HEK293 (cell line): ENCODE measurements at regions not wholly inside any gene's neighbourhood (a gene's known extent, or its start where the extent isn't known, plus 50 kb on each side); places are given as distances from the start of the nearest gene placed in this dataset.

Source experiments
- CTCF ChIA-PET: fragments of 350-600 bp; formaldehyde crosslinking; extraction: SDS; loops from one replicate; lab custom pipeline; 2021; ENCODE audit warnings: antibody characterized with exemption; lab: Yijun Ruan, JAX
- POLR2A ChIA-PET: fragments of 300-600 bp; formaldehyde crosslinking; extraction: SDS; loops from one replicate; lab custom pipeline; 2020; ENCODE audit warnings: antibody characterized with exemption, inconsistent platforms; lab: Yijun Ruan, JAX
- H3K27ac ChIP-seq: fragments of 200-500 bp; sonication (Bioruptor generic); 2 replicates; pipeline ENCODE4 v1.5.1; 2014; ENCODE audit warnings: low read depth, low read length, control low read depth, inconsistent platforms; ENCODE audit errors: extremely low read depth
- H3K36me3 ChIP-seq, 2 experiments: fragments of 200-500 bp in 1 of 2; sonication (Bioruptor generic) in 1 of 2; 1 replicate in 1 of 2; 2 replicates in 1 of 2; pipeline ENCODE4 v1.5.1; 2014 to 2017; ENCODE audit warnings: inconsistent platforms in 2 of 2, low read length in 2 of 2; ENCODE audit not compliant: control insufficient read depth in 2 of 2, insufficient read depth in 1 of 2
- H3K4me1 ChIP-seq: fragments of 200-500 bp; sonication (Bioruptor generic); 2 replicates; pipeline ENCODE4 v1.5.1; 2014; ENCODE audit warnings: mild to moderate bottlenecking, low read length, inconsistent platforms; ENCODE audit not compliant: control insufficient read depth, insufficient read depth
- H3K4me3 ChIP-seq: 2 replicates; pipeline ENCODE4 v1.5.1; 2011; ENCODE audit warnings: low read depth, mild to moderate bottlenecking, control low read depth, low read length, moderate library complexity
- H3K9me3 ChIP-seq: fragments of 200-500 bp; sonication (Bioruptor generic); 2 replicates; pipeline ENCODE4 v1.5.1; 2014; ENCODE audit warnings: low read depth, low read length, inconsistent platforms; ENCODE audit not compliant: control insufficient read depth, insufficient read depth
- BCL11A ChIP-seq: fragments of 450-650 bp; formaldehyde crosslinking; IDR thresholded peaks from 2 replicates; pipeline ENCODE4 v1.5.1; 2016; ENCODE audit warnings: low read depth, missing biosample characterization, missing genetic modification characterization
- GFI1B ChIP-seq: fragments of 450-650 bp; formaldehyde crosslinking; IDR thresholded peaks from 2 replicates; pipeline ENCODE4 v1.5.1; 2016; ENCODE audit warnings: missing biosample characterization, missing genetic modification characterization
- INSM2 ChIP-seq: fragments of 450-650 bp; formaldehyde crosslinking; IDR thresholded peaks from 2 replicates; pipeline ENCODE4 v1.5.1; 2016; ENCODE audit warnings: missing biosample characterization, missing genetic modification characterization
- KLF10 ChIP-seq: fragments of 450-650 bp; IDR thresholded peaks from 2 replicates; pipeline ENCODE4 v1.5.1; 2018; ENCODE audit warnings: missing biosample characterization, mild to moderate bottlenecking, missing genetic modification characterization
- KLF8 ChIP-seq: fragments of 450-650 bp; formaldehyde crosslinking; IDR thresholded peaks from 2 replicates; pipeline ENCODE4 v1.5.1; 2016; ENCODE audit warnings: missing biosample characterization, missing genetic modification characterization
- PATZ1 ChIP-seq: fragments of 450-650 bp; formaldehyde crosslinking; IDR thresholded peaks from 2 replicates; pipeline ENCODE4 v1.5.1; 2016; ENCODE audit warnings: missing biosample characterization, missing genetic modification characterization
- PRDM6 ChIP-seq: fragments of 450-650 bp; formaldehyde crosslinking; IDR thresholded peaks from 2 replicates; pipeline ENCODE4 v1.5.1; 2017; ENCODE audit warnings: missing biosample characterization, missing genetic modification characterization
- SP3 ChIP-seq: fragments of 450-650 bp; formaldehyde crosslinking; IDR thresholded peaks from 2 replicates; pipeline ENCODE4 v1.5.1; 2016; ENCODE audit warnings: missing biosample characterization, missing genetic modification characterization
- TCF7L2 ChIP-seq: IDR thresholded peaks from 2 replicates; pipeline ENCODE4 v1.6.1; 2011; ENCODE audit warnings: low read depth, mild to moderate bottlenecking, inconsistent platforms, low read length, moderate library complexity, borderline replicate concordance
- ZBTB17 ChIP-seq: fragments of 450-650 bp; formaldehyde crosslinking; IDR thresholded peaks from 2 replicates; pipeline ENCODE4 v1.5.1; 2016; ENCODE audit warnings: missing biosample characterization, missing genetic modification characterization
- ZFP41 ChIP-seq: fragments of 450-650 bp; formaldehyde crosslinking; IDR thresholded peaks from 2 replicates; pipeline ENCODE4 v1.5.1; 2016; ENCODE audit warnings: missing biosample characterization, missing genetic modification characterization, borderline replicate concordance
- ZNF121 ChIP-seq: fragments of 450-650 bp; formaldehyde crosslinking; IDR thresholded peaks from 2 replicates; pipeline ENCODE4 v1.5.1; 2016; ENCODE audit warnings: missing biosample characterization, missing genetic modification characterization
- ZNF138 ChIP-seq: fragments of 450-650 bp; formaldehyde crosslinking; IDR thresholded peaks from 2 replicates; pipeline ENCODE4 v1.5.1; 2016; ENCODE audit warnings: missing biosample characterization, missing genetic modification characterization, borderline replicate concordance
- ZNF174 ChIP-seq: fragments of 450-650 bp; formaldehyde crosslinking; IDR thresholded peaks from 2 replicates; pipeline ENCODE4 v1.5.0; 2017; ENCODE audit warnings: missing biosample characterization, mild to moderate bottlenecking, missing genetic modification characterization
- ZNF24 ChIP-seq: fragments of 450-650 bp; formaldehyde crosslinking; IDR thresholded peaks from 2 replicates; pipeline ENCODE4 v1.5.1; 2016; ENCODE audit warnings: missing biosample characterization, missing genetic modification characterization
- ZNF302 ChIP-seq: fragments of 450-650 bp; formaldehyde crosslinking; IDR thresholded peaks from 2 replicates; pipeline ENCODE4 v1.5.1; 2016; ENCODE audit warnings: missing biosample characterization, missing genetic modification characterization, low read depth
- ZNF324 ChIP-seq: fragments of 450-650 bp; formaldehyde crosslinking; IDR thresholded peaks from 2 replicates; pipeline ENCODE4 v1.5.1; 2016; ENCODE audit warnings: missing biosample characterization, missing genetic modification characterization
- ZNF555 ChIP-seq: fragments of 450-650 bp; formaldehyde crosslinking; conservative IDR thresholded peaks from 2 replicates; pipeline ENCODE4 v1.5.1; 2017; ENCODE audit warnings: missing biosample characterization, mild to moderate bottlenecking, missing genetic modification characterization, inconsistent platforms
- ZNF658 ChIP-seq: fragments of 450-650 bp; formaldehyde crosslinking; IDR thresholded peaks from 2 replicates; pipeline ENCODE4; 2016; ENCODE audit warnings: missing biosample characterization, missing genetic modification characterization
- ZNF670 ChIP-seq: fragments of 450-650 bp; formaldehyde crosslinking; IDR thresholded peaks from 2 replicates; pipeline ENCODE4 v1.5.1; 2016; ENCODE audit warnings: missing biosample characterization, missing genetic modification characterization, low read depth
- ZSCAN16 ChIP-seq: fragments of 450-650 bp; formaldehyde crosslinking; IDR thresholded peaks from 2 replicates; pipeline ENCODE4 v1.5.1; 2016; ENCODE audit warnings: missing biosample characterization, missing genetic modification characterization
- TF ChIP-seq, protein P1 (sequence below): fragments of 450-650 bp; formaldehyde crosslinking; IDR thresholded peaks from 2 replicates; pipeline ENCODE4 v1.5.1; 2016; ENCODE audit warnings: missing biosample characterization, missing genetic modification characterization
- TF ChIP-seq, protein P2 (sequence below): fragments of 450-650 bp; formaldehyde crosslinking; optimal IDR thresholded peaks from 2 replicates; pipeline ENCODE3; 2016; ENCODE audit warnings: missing biosample characterization, mild to moderate bottlenecking, missing genetic modification characterization

DNA sequence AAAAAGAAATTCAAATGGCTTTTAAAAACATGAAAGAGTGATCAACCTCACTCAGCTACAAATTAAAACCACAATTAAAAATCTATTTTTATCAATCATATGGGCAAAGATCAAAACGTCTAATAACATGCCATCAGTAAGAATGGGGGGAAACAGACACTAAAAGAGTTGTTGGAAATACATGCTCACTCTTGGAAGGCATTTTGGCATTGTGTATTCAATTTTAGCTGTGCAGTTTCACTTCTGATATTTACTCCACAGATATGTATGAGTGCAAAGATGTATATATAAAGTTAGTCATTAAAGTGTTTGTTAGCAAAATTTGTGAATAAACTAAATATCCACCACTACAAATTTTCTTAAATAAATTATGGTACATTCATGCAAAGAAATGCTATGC, 112.3 kb upstream of the TOP1 start:
- CTCF ChIA-PET, result no interaction called here
- H3K4me1 ChIP-seq, result no peaks in the 10 kb centered on the region
- H3K9me3 ChIP-seq, result no peaks in the 10 kb centered on the region
- TF ChIP-seq KLF8 (no peak), INSM2 (tag by site-specific recombination) (no peak), ZNF174 (tag by site-specific recombination) (no peak), ZNF670 (tag by site-specific recombination) (no peak), ZNF121 (tag by site-specific recombination) (no peak), ZSCAN16 (tag by site-specific recombination) (no peak), ZNF24 (tag by site-specific recombination) (no peak), SP3 (tag by site-specific recombination) (no peak), ZBTB17 (tag by site-specific recombination) (no peak), TCF7L2 (no peak)
- TF ChIP-seq, protein P1, sequence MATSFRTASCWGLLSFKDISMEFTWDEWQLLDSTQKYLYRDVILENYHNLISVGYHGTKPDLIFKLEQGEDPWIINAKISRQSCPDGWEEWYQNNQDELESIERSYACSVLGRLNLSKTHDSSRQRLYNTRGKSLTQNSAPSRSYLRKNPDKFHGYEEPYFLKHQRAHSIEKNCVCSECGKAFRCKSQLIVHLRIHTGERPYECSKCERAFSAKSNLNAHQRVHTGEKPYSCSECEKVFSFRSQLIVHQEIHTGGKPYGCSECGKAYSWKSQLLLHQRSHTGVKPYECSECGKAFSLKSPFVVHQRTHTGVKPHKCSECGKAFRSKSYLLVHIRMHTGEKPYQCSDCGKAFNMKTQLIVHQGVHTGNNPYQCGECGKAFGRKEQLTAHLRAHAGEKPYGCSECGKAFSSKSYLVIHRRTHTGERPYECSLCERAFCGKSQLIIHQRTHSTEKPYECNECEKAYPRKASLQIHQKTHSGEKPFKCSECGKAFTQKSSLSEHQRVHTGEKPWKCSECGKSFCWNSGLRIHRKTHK (tag by site-specific recombination), result no peak
- TF ChIP-seq, all 188 proteins: peak for 0
- Histone ChIP-seq H3K27ac (no peak overlapping the region), H3K36me3 (no peaks in the 10 kb centered on the region), H3K4me3 (no peak overlapping the region)
- POLR2A ChIA-PET, result no interaction called here

GRCh38 chr20:40920291-40920690, 108.3 kb upstream of the TOP1 start:
- Histone ChIP-seq H3K4me3 (no peak overlapping the region), H3K9me3 (no peaks in the 10 kb centered on the region), H3K27ac (no peak overlapping the region), H3K4me1 (no peaks in the 10 kb centered on the region)
- CTCF ChIA-PET, result interaction anchor here (0.7 kb wide), 2 partner anchors 1193 to 1838 kb away, joined by 3 read pairs; no protein-coding TSS in a partner anchor
- TF ChIP-seq GFI1B (tag by site-specific recombination) (no peak), ZNF555 (tag by site-specific recombination) (no peak), ZNF658 (tag by site-specific recombination) (no peak), PATZ1 (tag by site-specific recombination) (no peak), PRDM6 (tag by site-specific recombination) (no peak), ZNF302 (no peak), KLF10 (no peak), ZFP41 (tag by site-specific recombination) (no peak), ZNF324 (no peak), ZNF138 (tag by site-specific recombination) (no peak), BCL11A (tag by site-specific recombination) (no peak)
- TF ChIP-seq, protein P1 (tag by site-specific recombination), result no peak
- TF ChIP-seq, protein P2, sequence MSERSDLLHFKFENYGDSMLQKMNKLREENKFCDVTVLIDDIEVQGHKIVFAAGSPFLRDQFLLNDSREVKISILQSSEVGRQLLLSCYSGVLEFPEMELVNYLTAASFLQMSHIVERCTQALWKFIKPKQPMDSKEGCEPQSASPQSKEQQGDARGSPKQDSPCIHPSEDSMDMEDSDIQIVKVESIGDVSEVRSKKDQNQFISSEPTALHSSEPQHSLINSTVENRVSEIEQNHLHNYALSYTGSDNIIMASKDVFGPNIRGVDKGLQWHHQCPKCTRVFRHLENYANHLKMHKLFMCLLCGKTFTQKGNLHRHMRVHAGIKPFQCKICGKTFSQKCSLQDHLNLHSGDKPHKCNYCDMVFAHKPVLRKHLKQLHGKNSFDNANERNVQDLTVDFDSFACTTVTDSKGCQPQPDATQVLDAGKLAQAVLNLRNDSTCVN (tag by site-specific recombination), result no peak
- TF ChIP-seq, all 188 proteins: peak for 0
- POLR2A ChIA-PET, result no interaction called here
- no peaks in the 10 kb centered on the region for H3K36me3 ChIP-seq
